ENCODE measurements at regions not wholly inside any gene's neighbourhood (a gene's known extent, or its start where the extent isn't known, plus 50 kb on each side); places are given as distances from the start of the nearest gene placed in this dataset.
"Not testable (repeated sequence)": the region's sequence is repeated elsewhere in the genome, so short reads cannot be mapped to it uniquely, and the experiment has no call there.

DNA sequence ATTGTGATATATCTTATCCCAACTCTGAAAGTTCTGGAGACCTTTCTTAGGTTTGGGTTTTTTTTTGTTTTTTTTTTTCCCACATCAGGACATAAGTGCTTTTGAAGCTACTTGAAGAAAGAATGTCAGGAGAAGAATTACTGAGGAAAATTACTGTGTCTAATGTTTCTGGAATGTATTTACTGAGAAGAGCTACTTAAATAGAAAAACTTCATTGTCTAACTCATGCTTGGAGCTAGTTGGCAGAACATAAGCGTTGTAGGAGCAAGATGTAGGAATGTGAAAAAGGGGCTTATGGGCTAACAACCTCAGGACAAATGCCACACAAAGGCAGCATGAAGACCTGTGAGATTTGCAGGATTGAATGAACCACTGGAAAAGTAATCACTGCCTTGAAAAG is 166.6 kb upstream of the GLRA2 start:
- Histone ChIP-seq H3K27me3 (ENCODE audit: control insufficient read depth, insufficient read depth, low read length) (no peaks in the 10 kb centered on the region), H3K36me3 (replicated peaks; ENCODE audit: control insufficient read depth, insufficient read depth, low read length) (no peaks in the 10 kb centered on the region), H3K4me3 (ENCODE audit: insufficient read depth, low read depth, low read length) (no peak overlapping the region)
- no peak for DNase-seq

- H3K36me3 ChIP-seq (replicated peaks; ENCODE audit: control insufficient read depth, insufficient read depth, low read length): no peaks in the 10 kb centered on the region
- H3K4me3 ChIP-seq (ENCODE audit: insufficient read depth, low read depth, low read length): no peak overlapping the region
- no peaks in the 10 kb centered on the region for H3K27me3 ChIP-seq (ENCODE audit: control insufficient read depth, insufficient read depth, low read length)
- no peak for DNase-seq
Measured at GRCh38 chrX:14361435-14361834, 167.9 kb upstream of the GLRA2 start.

GRCh38 chrX:14359727-14360126 is 169.6 kb upstream of the GLRA2 start:
- no peaks in the 10 kb centered on the region for H3K36me3 ChIP-seq (replicated peaks; ENCODE audit: control insufficient read depth, insufficient read depth, low read length)
- no peak for DNase-seq
- H3K4me3 ChIP-seq (ENCODE audit: insufficient read depth, low read depth, low read length): no peak overlapping the region
- H3K27me3 ChIP-seq (ENCODE audit: control insufficient read depth, insufficient read depth, low read length): no peaks in the 10 kb centered on the region

DNA sequence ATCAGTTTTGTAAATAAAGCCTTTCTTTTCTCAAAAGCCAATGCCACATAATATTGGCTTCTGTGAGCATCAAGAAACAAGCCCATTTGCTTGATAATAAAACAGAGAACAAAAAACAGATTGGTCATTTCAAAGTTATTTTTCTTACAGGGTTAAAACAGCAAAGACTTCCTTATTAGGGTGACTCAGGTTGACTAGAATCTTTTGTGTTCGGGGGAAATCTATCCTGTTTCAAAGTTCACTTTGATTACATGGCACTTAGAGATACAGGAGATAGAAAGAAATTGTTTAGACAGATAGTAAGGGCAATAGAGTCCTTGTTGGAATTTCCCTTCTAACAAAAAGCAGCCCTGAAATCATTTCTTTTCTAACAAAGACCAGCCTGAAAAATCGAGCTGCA is 170.0 kb upstream of the GLRA2 start:
- Histone ChIP-seq H3K36me3 (replicated peaks; ENCODE audit: control insufficient read depth, insufficient read depth, low read length) (no peaks in the 10 kb centered on the region), H3K27me3 (ENCODE audit: control insufficient read depth, insufficient read depth, low read length) (no peaks in the 10 kb centered on the region), H3K4me3 (ENCODE audit: insufficient read depth, low read depth, low read length) (no peak overlapping the region)
- no peak for DNase-seq

- Histone ChIP-seq H3K36me3 (replicated peaks; ENCODE audit: control insufficient read depth, insufficient read depth, low read length) (no peaks in the 10 kb centered on the region), H3K4me3 (ENCODE audit: insufficient read depth, low read depth, low read length) (no peak overlapping the region), H3K27me3 (ENCODE audit: control insufficient read depth, insufficient read depth, low read length) (no peaks in the 10 kb centered on the region)
- no peak for DNase-seq
Measured at GRCh38 chrX:14357314-14357713, 172.0 kb upstream of the GLRA2 start.

- no peaks in the 10 kb centered on the region for H3K27me3 ChIP-seq (ENCODE audit: control insufficient read depth, insufficient read depth, low read length)
- no peaks in the 10 kb centered on the region for H3K36me3 ChIP-seq (replicated peaks; ENCODE audit: control insufficient read depth, insufficient read depth, low read length)
- no peak for DNase-seq
- H3K4me3 ChIP-seq (ENCODE audit: insufficient read depth, low read depth, low read length): no peak overlapping the region
Measured at GRCh38 chrX:14356401-14356800, 172.9 kb upstream of the GLRA2 start.

DNA sequence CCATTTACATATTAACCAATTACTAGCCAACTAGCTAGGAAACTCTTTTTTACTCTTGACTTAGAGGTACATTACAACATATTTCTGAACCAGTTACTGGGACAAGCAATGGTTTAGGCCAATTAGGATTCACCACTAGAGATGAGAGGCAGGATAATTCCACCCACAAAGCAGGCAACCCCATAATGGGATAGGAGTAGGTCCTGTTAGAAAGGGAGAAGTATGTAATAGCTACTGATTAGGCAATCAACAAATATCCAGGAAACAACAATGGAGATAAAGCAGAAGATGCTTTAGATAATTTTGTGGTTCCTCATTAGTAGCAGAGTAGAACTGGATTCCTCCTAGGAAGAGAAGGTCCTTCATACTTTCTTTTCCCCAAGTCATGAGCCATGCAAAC is 173.8 kb upstream of the GLRA2 start:
- Histone ChIP-seq H3K27me3 (ENCODE audit: control insufficient read depth, insufficient read depth, low read length) (no peaks in the 10 kb centered on the region), H3K36me3 (replicated peaks; ENCODE audit: control insufficient read depth, insufficient read depth, low read length) (no peaks in the 10 kb centered on the region), H3K4me3 (ENCODE audit: insufficient read depth, low read depth, low read length) (no peak overlapping the region)
- no peak for DNase-seq

DNA sequence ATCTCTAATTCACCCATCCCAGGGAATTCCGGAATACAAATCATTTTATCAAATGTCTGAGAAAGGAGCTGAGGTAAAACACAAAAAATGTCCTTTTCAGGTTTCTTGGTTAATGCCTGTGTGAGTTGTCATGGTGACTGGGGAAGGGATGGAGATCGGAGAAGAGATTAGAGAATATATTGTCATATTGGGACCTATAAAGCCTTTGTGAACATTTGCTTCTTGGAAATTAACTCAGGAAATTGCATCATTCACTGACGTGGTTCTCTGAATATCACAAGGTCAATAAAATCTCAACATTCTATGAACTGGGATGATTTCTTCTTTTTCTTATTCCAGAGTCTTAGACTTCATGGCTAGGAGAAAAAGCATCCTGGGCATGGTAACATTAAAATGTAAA is 174.8 kb upstream of the GLRA2 start:
- H3K4me3 ChIP-seq (ENCODE audit: insufficient read depth, low read depth, low read length): no peak overlapping the region
- DNase-seq: no peak
- no peaks in the 10 kb centered on the region for H3K36me3 ChIP-seq (replicated peaks; ENCODE audit: control insufficient read depth, insufficient read depth, low read length)
- H3K27me3 ChIP-seq (ENCODE audit: control insufficient read depth, insufficient read depth, low read length): no peaks in the 10 kb centered on the region

GRCh38 chrX:14352511-14352910 is 176.8 kb upstream of the GLRA2 start:
- Histone ChIP-seq H3K36me3 (replicated peaks; ENCODE audit: control insufficient read depth, insufficient read depth, low read length) (no peaks in the 10 kb centered on the region), H3K27me3 (ENCODE audit: control insufficient read depth, insufficient read depth, low read length) (no peaks in the 10 kb centered on the region), H3K4me3 (ENCODE audit: insufficient read depth, low read depth, low read length) (no peak overlapping the region)
- DNase-seq: no peak

GRCh38 chrX:14351611-14352303 is 177.6 kb upstream of the GLRA2 start:
- no peak overlapping the region for H3K4me3 ChIP-seq (ENCODE audit: insufficient read depth, low read depth, low read length)
- H3K27me3 ChIP-seq (ENCODE audit: control insufficient read depth, insufficient read depth, low read length): no peaks in the 10 kb centered on the region
- H3K36me3 ChIP-seq (replicated peaks; ENCODE audit: control insufficient read depth, insufficient read depth, low read length): no peaks in the 10 kb centered on the region
- DNase-seq: peak; percentile 20

- H3K27me3 ChIP-seq (ENCODE audit: control insufficient read depth, insufficient read depth, low read length): no peaks in the 10 kb centered on the region
- no peaks in the 10 kb centered on the region for H3K36me3 ChIP-seq (replicated peaks; ENCODE audit: control insufficient read depth, insufficient read depth, low read length)
- DNase-seq: no peak
- no peak overlapping the region for H3K4me3 ChIP-seq (ENCODE audit: insufficient read depth, low read depth, low read length)
Measured at GRCh38 chrX:14347523-14347922, 181.8 kb upstream of the GLRA2 start.

- no peak for DNase-seq
- H3K27me3 ChIP-seq (ENCODE audit: control insufficient read depth, insufficient read depth, low read length): no peaks in the 10 kb centered on the region
- H3K4me3 ChIP-seq (ENCODE audit: insufficient read depth, low read depth, low read length): no peak overlapping the region
- no peaks in the 10 kb centered on the region for H3K36me3 ChIP-seq (replicated peaks; ENCODE audit: control insufficient read depth, insufficient read depth, low read length)
Measured at GRCh38 chrX:14344172-14344940, 185.0 kb upstream of the GLRA2 start.

DNA sequence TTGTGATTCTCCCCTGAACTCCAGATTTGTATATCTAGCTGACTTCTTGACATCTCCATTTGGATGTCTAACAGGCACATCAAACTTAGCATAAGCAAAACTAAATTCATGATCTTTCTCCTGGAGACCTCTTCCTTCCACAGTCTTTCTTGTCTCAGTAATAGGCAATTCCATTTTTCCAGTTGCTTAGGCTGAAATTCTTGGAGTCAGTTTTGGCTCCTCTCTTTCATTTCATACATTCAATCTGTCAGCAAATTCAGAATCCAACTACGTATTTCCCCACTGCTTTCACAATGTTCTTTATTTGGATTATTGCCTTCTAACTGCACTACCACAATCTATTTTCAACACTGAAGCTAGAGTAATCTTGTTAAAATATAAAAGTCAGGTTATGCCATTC is 219.9 kb upstream of the GLRA2 start:
- Histone ChIP-seq H3K36me3 (replicated peaks; ENCODE audit: control insufficient read depth, insufficient read depth, low read length) (no peaks in the 10 kb centered on the region), H3K4me3 (ENCODE audit: insufficient read depth, low read depth, low read length) (no peak overlapping the region), H3K27me3 (ENCODE audit: control insufficient read depth, insufficient read depth, low read length) (no peaks in the 10 kb centered on the region)
- no peak for DNase-seq

- not testable (repeated sequence) for H3K27me3 ChIP-seq (ENCODE audit: control insufficient read depth, insufficient read depth, low read length); H3K36me3 ChIP-seq (replicated peaks; ENCODE audit: control insufficient read depth, insufficient read depth, low read length); DNase-seq; H3K4me3 ChIP-seq (ENCODE audit: insufficient read depth, low read depth, low read length)
Measured at GRCh38 chrX:14308976-14309375, 220.4 kb upstream of the GLRA2 start.

- Histone ChIP-seq H3K4me3 (ENCODE audit: insufficient read depth, low read depth, low read length) (no peak overlapping the region), H3K27me3 (ENCODE audit: control insufficient read depth, insufficient read depth, low read length) (no peaks in the 10 kb centered on the region), H3K36me3 (replicated peaks; ENCODE audit: control insufficient read depth, insufficient read depth, low read length) (no peaks in the 10 kb centered on the region)
- DNase-seq: no peak
Measured at GRCh38 chrX:14303891-14304290, 225.4 kb upstream of the GLRA2 start.
